Adrenal gland (tissue), 5 donors: ENCODE measurements at regions not wholly inside any gene's neighbourhood (a gene's known extent, or its start where the extent isn't known, plus 50 kb on each side); places are given as distances from the start of the nearest gene placed in this dataset.

Experiments used
- POLR2A ChIP-seq, 2 donors: fragments of 450-650 bp; IDR thresholded peaks; one replicate each; pipeline ENCODE4 v1.6.1; 2017; ENCODE audit warnings: antibody characterized with exemption in 2 of 2, mild to moderate bottlenecking in 2 of 2, moderate library complexity in 1 of 2
- TF ChIP-seq, protein P1 (sequence below), 6 experiments: fragments of 450-650 bp in 4 of 6; fragments of 200-600 bp in 2 of 6; sonication (generic) in 1 of 6; IDR thresholded peaks; 1 replicate in 5 of 6; 2 replicates in 1 of 6; pipeline versions ENCODE4 v1.5.1 to v1.8.0; 2016 to 2021; ENCODE audit warnings: antibody characterized with exemption in 6 of 6, mild to moderate bottlenecking in 2 of 6, moderate library complexity in 1 of 6
- donor health status: DM: no; HTN: no; CAD: no.

DNA sequence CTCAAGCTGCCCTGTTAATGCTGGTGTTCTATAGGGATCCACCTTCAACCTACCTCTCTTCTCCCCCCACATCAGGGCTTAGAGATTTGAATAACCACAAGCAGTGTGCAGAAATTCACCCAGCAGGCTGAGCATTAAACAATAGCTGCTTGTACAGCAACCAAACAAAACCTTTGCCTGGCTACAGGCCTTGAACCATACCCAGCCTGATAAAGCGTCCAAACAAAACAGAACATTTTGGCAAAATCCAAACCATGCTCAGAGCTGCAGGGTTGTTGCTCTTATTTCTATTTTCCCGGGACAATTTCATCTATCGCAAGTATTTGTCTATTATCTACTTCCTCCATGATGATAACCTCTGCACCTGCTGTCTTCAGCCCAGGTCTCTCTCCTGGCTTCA is 142.3 kb downstream of the UNC5CL start:
- TF ChIP-seq, protein P1, sequence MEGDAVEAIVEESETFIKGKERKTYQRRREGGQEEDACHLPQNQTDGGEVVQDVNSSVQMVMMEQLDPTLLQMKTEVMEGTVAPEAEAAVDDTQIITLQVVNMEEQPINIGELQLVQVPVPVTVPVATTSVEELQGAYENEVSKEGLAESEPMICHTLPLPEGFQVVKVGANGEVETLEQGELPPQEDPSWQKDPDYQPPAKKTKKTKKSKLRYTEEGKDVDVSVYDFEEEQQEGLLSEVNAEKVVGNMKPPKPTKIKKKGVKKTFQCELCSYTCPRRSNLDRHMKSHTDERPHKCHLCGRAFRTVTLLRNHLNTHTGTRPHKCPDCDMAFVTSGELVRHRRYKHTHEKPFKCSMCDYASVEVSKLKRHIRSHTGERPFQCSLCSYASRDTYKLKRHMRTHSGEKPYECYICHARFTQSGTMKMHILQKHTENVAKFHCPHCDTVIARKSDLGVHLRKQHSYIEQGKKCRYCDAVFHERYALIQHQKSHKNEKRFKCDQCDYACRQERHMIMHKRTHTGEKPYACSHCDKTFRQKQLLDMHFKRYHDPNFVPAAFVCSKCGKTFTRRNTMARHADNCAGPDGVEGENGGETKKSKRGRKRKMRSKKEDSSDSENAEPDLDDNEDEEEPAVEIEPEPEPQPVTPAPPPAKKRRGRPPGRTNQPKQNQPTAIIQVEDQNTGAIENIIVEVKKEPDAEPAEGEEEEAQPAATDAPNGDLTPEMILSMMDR (IDR thresholded peaks at IDR 0.05): no peak
- TF ChIP-seq POLR2A (IDR thresholded peaks at IDR 0.05): no peak
